Stomach smooth muscle (tissue), 2 donors: ENCODE measurements at regions not wholly inside any gene's neighbourhood (a gene's known extent, or its start where the extent isn't known, plus 50 kb on each side); places are given as distances from the start of the nearest gene placed in this dataset.
A peak's percentile ranks its signal among the peaks of the same experiment; 100 is the strongest.
"Not testable (repeated sequence)": the region's sequence is repeated elsewhere in the genome, so short reads cannot be mapped to it uniquely, and the experiment has no call there.

Experiments used
- H3K27ac ChIP-seq: one replicate; pipeline ENCODE4 v1.7.0; 2013; ENCODE audit warnings: mild to moderate bottlenecking, low read length, inconsistent platforms
- H3K27me3 ChIP-seq, 2 donors: one replicate each; pipeline ENCODE4 v1.7.0; 2013; ENCODE audit warnings: low read length in 2 of 2; ENCODE audit not compliant: insufficient read depth in 2 of 2, control insufficient read depth in 1 of 2
- H3K36me3 ChIP-seq, 2 donors: one replicate each; pipeline ENCODE4 v1.7.0; 2013; ENCODE audit warnings: low read length in 2 of 2; ENCODE audit not compliant: control insufficient read depth in 2 of 2, insufficient read depth in 2 of 2
- H3K4me1 ChIP-seq: one replicate; pipeline ENCODE4 v1.7.0; 2013; ENCODE audit warnings: low read length; ENCODE audit not compliant: control insufficient read depth, insufficient read depth
- H3K4me3 ChIP-seq, 2 donors: one replicate each; pipeline ENCODE4 v1.7.0; 2013; ENCODE audit warnings: low read length in 2 of 2
- H3K9ac ChIP-seq, 2 donors: one replicate each; pipeline ENCODE4 v1.7.0; 2013; ENCODE audit warnings: low read length in 2 of 2, mild to moderate bottlenecking in 1 of 2
- H3K9me3 ChIP-seq, 2 donors: one replicate each; pipeline ENCODE4 v1.7.0; 2013; ENCODE audit warnings: low read length in 2 of 2; ENCODE audit not compliant: control insufficient read depth in 2 of 2
- donor health status: healthy.
- donor health status: Pancreatic carcinoma.

DNA sequence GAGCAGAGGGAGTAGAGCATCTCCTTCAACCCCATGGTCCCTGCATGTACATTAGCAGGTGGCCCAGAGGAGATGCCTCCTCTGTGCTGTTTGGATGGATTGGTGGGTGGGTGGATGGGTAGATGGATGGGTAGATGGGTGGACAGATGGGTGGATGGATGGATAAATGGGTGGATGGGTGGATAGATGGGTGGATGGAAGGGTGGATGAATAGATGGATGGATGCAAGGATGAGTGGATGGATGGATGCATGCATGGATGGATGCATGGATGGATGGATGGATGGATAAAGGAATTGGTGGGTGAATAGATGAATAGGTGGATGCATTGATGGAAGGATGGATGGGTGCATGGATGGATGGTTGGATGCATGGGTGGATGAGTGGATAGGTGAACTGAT is 136.5 kb downstream of the NPIPB11 start:
- Histone ChIP-seq H3K4me1 (peaks cover 29% of the 10 kb centered on the region), H3K27ac (peak overlapping the region; percentile 18)
- H3K4me3 ChIP-seq, H3K36me3 ChIP-seq, H3K27me3 ChIP-seq, H3K9ac ChIP-seq, H3K9me3 ChIP-seq: not testable (repeated sequence)

DNA sequence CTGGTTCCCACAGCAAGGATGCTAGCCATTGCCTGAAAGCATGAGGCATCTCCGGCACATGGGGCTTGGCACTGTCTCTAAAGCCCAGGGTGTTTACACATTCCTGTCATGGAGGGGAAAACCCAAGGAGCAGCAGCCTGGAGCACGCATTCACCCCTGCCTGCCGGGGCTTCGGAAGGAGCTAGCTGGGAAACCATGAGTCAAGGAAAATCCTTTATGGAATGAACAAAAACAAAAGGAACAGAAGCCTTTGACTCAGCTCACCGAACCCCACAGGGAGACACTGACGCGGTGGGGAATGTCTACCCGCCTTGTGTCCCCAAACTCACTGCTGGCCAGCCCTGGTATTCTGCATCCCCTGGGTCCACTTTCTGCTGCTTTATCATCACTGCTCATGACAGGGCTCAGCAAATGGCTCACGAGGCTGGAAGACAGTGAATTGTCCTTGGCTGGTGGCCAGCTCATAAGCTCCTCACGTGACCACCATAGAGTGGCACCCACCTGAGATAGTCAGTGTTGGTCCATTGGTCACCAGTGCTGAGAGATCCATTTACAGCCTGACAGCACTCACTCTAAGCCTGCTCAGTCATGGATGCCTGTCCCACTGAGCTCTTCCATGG is 137.2 kb downstream of the NPIPB11 start:
- not testable (repeated sequence) for H3K27me3 ChIP-seq, H3K9ac ChIP-seq, H3K36me3 ChIP-seq, H3K9me3 ChIP-seq
- Histone ChIP-seq H3K27ac (peak overlapping the region; percentile 18), H3K4me3 (peak overlapping the region in 1 of 2 donors; percentile 35), H3K4me1 (peaks cover 34% of the 10 kb centered on the region)

DNA sequence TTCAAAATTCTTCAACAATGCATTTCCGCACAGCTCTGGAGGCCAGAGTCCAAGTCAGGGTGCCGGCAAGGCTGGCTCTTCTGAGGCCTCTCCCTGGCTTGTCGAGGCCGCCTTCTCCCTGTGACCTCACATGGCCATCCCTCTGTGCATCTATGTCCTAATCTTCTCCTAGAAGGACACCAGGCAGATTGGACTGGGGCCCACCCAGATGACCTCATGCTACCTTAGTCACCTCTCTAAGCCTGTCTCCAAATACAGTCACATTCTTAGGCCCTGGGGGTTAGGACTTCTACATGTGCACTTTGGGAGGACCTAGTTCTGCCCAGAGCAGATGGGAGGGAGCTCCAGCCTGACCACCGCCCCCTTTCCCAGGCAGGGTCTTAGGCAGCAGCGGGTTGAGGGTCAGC is 137.7 kb downstream of the NPIPB11 start:
- not testable (repeated sequence) for H3K4me3 ChIP-seq, H3K27me3 ChIP-seq, H3K9ac ChIP-seq, H3K27ac ChIP-seq, H3K36me3 ChIP-seq, H3K9me3 ChIP-seq
- H3K4me1 ChIP-seq: peaks cover 39% of the 10 kb centered on the region

DNA sequence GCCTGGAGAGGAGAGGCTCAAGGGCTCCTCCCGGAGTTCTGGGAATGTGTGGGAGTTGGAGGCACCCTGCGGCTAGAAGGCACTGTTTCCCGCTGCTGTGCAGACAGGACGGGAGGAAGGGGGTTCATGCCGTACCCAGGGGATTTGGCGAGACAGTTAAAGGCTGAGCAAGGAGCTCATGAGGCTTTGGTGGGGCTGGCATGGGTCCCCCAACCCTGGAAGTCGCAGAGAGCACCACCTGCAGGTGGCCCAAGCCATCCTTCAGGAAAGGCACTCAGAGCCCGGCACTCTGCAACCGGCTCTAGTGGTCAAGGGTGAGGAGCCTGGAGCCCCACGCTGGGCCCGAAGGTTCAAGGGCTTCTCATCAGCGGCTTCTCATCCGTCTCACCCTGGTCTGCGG is 138.2 kb downstream of the NPIPB11 start:
- not testable (repeated sequence) for H3K4me3 ChIP-seq, H3K27me3 ChIP-seq, H3K36me3 ChIP-seq, H3K27ac ChIP-seq, H3K9me3 ChIP-seq, H3K9ac ChIP-seq
- peaks cover 39% of the 10 kb centered on the region for H3K4me1 ChIP-seq

GRCh38 chr16:29267891-29268290 is 138.6 kb downstream of the NPIPB11 start:
- not testable (repeated sequence) for H3K36me3 ChIP-seq, H3K9ac ChIP-seq, H3K4me3 ChIP-seq, H3K9me3 ChIP-seq, H3K27ac ChIP-seq, H3K27me3 ChIP-seq
- peaks cover 37% of the 10 kb centered on the region for H3K4me1 ChIP-seq

DNA sequence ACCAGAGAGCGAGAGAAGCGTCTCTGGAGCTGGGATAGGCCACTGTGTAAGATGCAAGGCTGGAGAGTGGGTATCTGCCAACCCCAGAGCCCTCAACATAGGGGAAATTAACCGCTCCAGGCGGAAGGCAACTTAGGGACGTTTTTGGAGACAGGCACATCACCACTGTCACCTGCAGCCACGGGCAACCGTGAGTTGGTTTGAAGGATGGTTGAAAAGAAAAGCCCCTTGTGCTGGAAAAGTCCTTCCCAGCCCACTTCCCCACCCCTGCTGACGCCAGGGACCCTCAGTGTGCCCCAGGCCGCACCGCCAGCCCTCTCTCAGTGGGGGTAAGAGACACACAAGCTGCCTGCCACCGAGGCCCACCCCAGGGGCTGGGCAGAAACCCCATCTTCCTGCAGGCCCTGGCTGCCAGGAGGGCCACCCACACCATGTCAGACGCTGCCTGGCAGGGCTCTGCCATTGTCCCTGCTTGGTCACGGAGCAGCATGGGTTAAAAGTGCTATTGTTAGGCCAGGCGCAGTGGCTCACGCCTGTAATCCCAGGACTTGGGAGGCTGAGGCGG is 139.4 kb downstream of the NPIPB11 start:
- not testable (repeated sequence) for H3K36me3 ChIP-seq, H3K4me3 ChIP-seq, H3K9me3 ChIP-seq, H3K27me3 ChIP-seq, H3K27ac ChIP-seq, H3K9ac ChIP-seq
- H3K4me1 ChIP-seq: peaks cover 31% of the 10 kb centered on the region

GRCh38 chr16:29266612-29267011 is 139.9 kb downstream of the NPIPB11 start:
- peaks cover 31% of the 10 kb centered on the region for H3K4me1 ChIP-seq
- not testable (repeated sequence) for H3K27me3 ChIP-seq, H3K4me3 ChIP-seq, H3K9me3 ChIP-seq, H3K9ac ChIP-seq, H3K27ac ChIP-seq, H3K36me3 ChIP-seq

- peaks cover 36% of the 10 kb centered on the region for H3K4me1 ChIP-seq
- not testable (repeated sequence) for H3K9ac ChIP-seq, H3K36me3 ChIP-seq, H3K27ac ChIP-seq, H3K27me3 ChIP-seq, H3K9me3 ChIP-seq, H3K4me3 ChIP-seq
Observed at GRCh38 chr16:29265255-29265853, 141.2 kb downstream of the NPIPB11 start.

- H3K27ac ChIP-seq, H3K4me3 ChIP-seq, H3K9me3 ChIP-seq, H3K9ac ChIP-seq, H3K36me3 ChIP-seq, H3K27me3 ChIP-seq: not testable (repeated sequence)
- H3K4me1 ChIP-seq: peaks cover 32% of the 10 kb centered on the region
Observed at GRCh38 chr16:29264080-29264837, 142.3 kb downstream of the NPIPB11 start.

DNA sequence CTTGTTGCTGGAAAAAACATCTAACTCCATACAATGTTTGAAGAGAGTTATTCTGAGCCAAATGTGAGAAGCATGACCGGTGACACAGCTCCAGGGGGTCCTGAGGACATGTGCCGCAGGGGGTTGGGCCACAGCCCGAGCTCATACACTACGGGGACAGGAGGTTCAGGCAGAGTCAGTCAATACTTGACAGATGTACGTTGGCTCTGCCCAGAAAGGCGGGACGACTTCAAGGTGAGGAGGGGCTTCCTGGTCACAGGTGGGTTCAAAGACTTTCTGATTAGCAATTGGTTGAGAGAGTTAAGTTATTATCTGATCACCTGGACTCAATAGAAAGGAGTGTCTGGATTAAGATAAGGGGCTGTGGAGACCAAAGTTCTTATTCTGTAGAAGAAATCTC is 143.8 kb downstream of the NPIPB11 start:
- not testable (repeated sequence) for H3K27me3 ChIP-seq, H3K36me3 ChIP-seq, H3K9ac ChIP-seq, H3K9me3 ChIP-seq, H3K27ac ChIP-seq, H3K4me3 ChIP-seq
- H3K4me1 ChIP-seq: peaks cover 25% of the 10 kb centered on the region
